Esophagus squamous epithelium (tissue), 5 donors: ENCODE measurements at regions not wholly inside any gene's neighbourhood (a gene's known extent, or its start where the extent isn't known, plus 50 kb on each side); places are given as distances from the start of the nearest gene placed in this dataset.

Source experiments
- DNase-seq: peaks from one replicate; lab custom pipeline; 2025; lab: John Stamatoyannopoulos, UW
- H3K27ac ChIP-seq, 4 donors: fragments of 200-600 bp; sonication (generic); one replicate each; pipeline ENCODE4 v1.5.1; 2016 to 2019; ENCODE audit warnings: mild to moderate bottlenecking in 1 of 4
- H3K27me3 ChIP-seq, 4 donors: fragments of 200-600 bp; sonication (generic); 1 replicate in 3 of 4; 2 replicates in 1 of 4; pipeline versions ENCODE4 v1.5.1 to v1.6.0; 2017 to 2021; ENCODE audit warnings: antibody characterized with exemption in 1 of 4
- H3K36me3 ChIP-seq, 3 donors: fragments of 200-600 bp; sonication (generic); one replicate each; pipeline ENCODE4 v1.5.1; 2016 to 2019
- H3K4me1 ChIP-seq, 3 donors: fragments of 200-600 bp; sonication (generic); one replicate each; pipeline ENCODE4 v1.5.1; 2017 to 2019
- H3K4me3 ChIP-seq, 4 donors: fragments of 200-600 bp; sonication (generic); 1 replicate in 3 of 4; 2 replicates in 1 of 4; pipeline ENCODE4 v1.5.1; 2016 to 2019; ENCODE audit warnings: mild to moderate bottlenecking in 2 of 4, moderate library complexity in 1 of 4
- H3K9me3 ChIP-seq, 3 donors: fragments of 200-600 bp; sonication (generic); one replicate each; pipeline ENCODE4 v1.5.1; 2016 to 2019
- CTCF ChIP-seq, 6 experiments: fragments of 450-650 bp in 4 of 6; fragments of 200-600 bp in 2 of 6; sonication (generic) in 2 of 6; IDR thresholded peaks; one replicate each; pipeline ENCODE4 v1.5.1; 2016 to 2019; ENCODE audit warnings: antibody characterized with exemption in 6 of 6, mild to moderate bottlenecking in 4 of 6, moderate library complexity in 4 of 6
- POLR2A ChIP-seq, 4 donors: fragments of 450-650 bp; IDR thresholded peaks; one replicate each; pipeline ENCODE4 v1.6.1; 2017; ENCODE audit warnings: antibody characterized with exemption in 4 of 4, mild to moderate bottlenecking in 4 of 4, moderate library complexity in 3 of 4
- WGBS, 2 donors: methylation state at CpG; one replicate each; pipeline ENCODE4 v1.1.5; 2018; 5-methylcytosine and 5-hydroxymethylcytosine counted together
- intact Hi-C: fragments of 100-400 bp; cut with DNase I; formaldehyde crosslinking; loops from one replicate; pipeline ENCODE4 v1.15.0; 2022
- donor health status: DM: yes; HTN: yes; CAD: no.

- Histone ChIP-seq H3K4me3 (no peak overlapping the region), H3K4me1 (no peaks in the 10 kb centered on the region), H3K27ac (no peak overlapping the region), H3K27me3 (no peaks in the 10 kb centered on the region), H3K9me3 (no peaks in the 10 kb centered on the region), H3K36me3 (no peaks in the 10 kb centered on the region)
- intact Hi-C loops: no loop called here
- TF ChIP-seq POLR2A (IDR thresholded peaks at IDR 0.05) (no peak), CTCF (IDR thresholded peaks at IDR 0.05) (no peak)
- DNase-seq: no peak
- 88 to 100% methylated on average over 1 of the region's 1 CpG for WGBS, 2 donors
These were observed 87.0 kb downstream of the PLSCR2 start for GRCh38 chr3:146382386-146382785.

- no peak overlapping the region for H3K4me3 ChIP-seq
- H3K36me3 ChIP-seq: no peaks in the 10 kb centered on the region
- H3K9me3 ChIP-seq: no peaks in the 10 kb centered on the region
- intact Hi-C loops: no loop called here
- H3K27ac ChIP-seq: no peak overlapping the region
- H3K4me1 ChIP-seq: no peaks in the 10 kb centered on the region
- TF ChIP-seq POLR2A (IDR thresholded peaks at IDR 0.05): no peak
- no peak for TF ChIP-seq CTCF (IDR thresholded peaks at IDR 0.05)
- DNase-seq: no peak
- 20 to 28% methylated on average over 2 of the region's 2 CpGs for WGBS, 2 donors
- no peaks in the 10 kb centered on the region for H3K27me3 ChIP-seq
These were observed 89.3 kb downstream of the PLSCR2 start for GRCh38 chr3:146380046-146380445.

GRCh38 chr3:146375219-146375618, 94.1 kb downstream of the PLSCR2 start:
- peak overlapping the region in 2 of 4 donors; percentile 9 to 37 for H3K27ac ChIP-seq

GRCh38 chr3:146374146-146374545, 95.2 kb downstream of the PLSCR2 start:
- Histone ChIP-seq H3K4me1 (peaks cover 0 to 4% (median 0%) of the 10 kb centered on the region in 3 donors), H3K36me3 (no peaks in the 10 kb centered on the region), H3K9me3 (no peaks in the 10 kb centered on the region), H3K27ac (peak overlapping the region in 1 of 4 donors; percentile 7), H3K27me3 (no peaks in the 10 kb centered on the region), H3K4me3 (no peak overlapping the region)
- 15 to 26% methylated on average over 2 of the region's 2 CpGs for WGBS, 2 donors
- no peak for TF ChIP-seq CTCF (IDR thresholded peaks at IDR 0.05)
- no peak for TF ChIP-seq POLR2A (IDR thresholded peaks at IDR 0.05)
- intact Hi-C loops: no loop called here
- no peak for DNase-seq

More at GRCh38 chr3:146375219-146375618, 94.1 kb downstream of the PLSCR2 start:
- intact Hi-C loops: no loop called here
- no peak for TF ChIP-seq CTCF (IDR thresholded peaks at IDR 0.05)
- no peak for TF ChIP-seq POLR2A (IDR thresholded peaks at IDR 0.05)
- 75 to 94% methylated on average over 3 of the region's 3 CpGs for WGBS, 2 donors
- Histone ChIP-seq H3K4me1 (peaks cover 0 to 4% (median 0%) of the 10 kb centered on the region in 3 donors), H3K27me3 (no peaks in the 10 kb centered on the region), H3K9me3 (no peaks in the 10 kb centered on the region), H3K36me3 (no peaks in the 10 kb centered on the region), H3K4me3 (no peak overlapping the region)
- no peak for DNase-seq

- no peaks in the 10 kb centered on the region for H3K27me3 ChIP-seq
- TF ChIP-seq CTCF (IDR thresholded peaks at IDR 0.05): no peak
- TF ChIP-seq POLR2A (IDR thresholded peaks at IDR 0.05): no peak
- H3K9me3 ChIP-seq: no peaks in the 10 kb centered on the region
- no peaks in the 10 kb centered on the region for H3K36me3 ChIP-seq
- DNase-seq: no peak
- no peak overlapping the region for H3K27ac ChIP-seq
- H3K4me1 ChIP-seq: peaks cover 0 to 4% (median 0%) of the 10 kb centered on the region in 3 donors
- H3K4me3 ChIP-seq: no peak overlapping the region
- WGBS, 2 donors: 33 to 46% methylated on average over 1 of the region's 1 CpG
- intact Hi-C loops: no loop called here
These were observed 97.5 kb downstream of the PLSCR2 start for GRCh38 chr3:146371902-146372301.
